Kasumi-1 (cell line): ENCODE measurements at regions not wholly inside any gene's neighbourhood (a gene's known extent, or its start where the extent isn't known, plus 50 kb on each side); places are given as distances from the start of the nearest gene placed in this dataset.

Experiments
- DNase-seq, 2 experiments: peaks; one replicate each; lab custom pipeline; 2025; lab: John Stamatoyannopoulos, UW

- DNase-seq: peak in 1 of 2 experiments; percentile 37
Measured at GRCh38 chr6:105991561-105992314, 94.4 kb upstream of the PRDM1 start.

DNA sequence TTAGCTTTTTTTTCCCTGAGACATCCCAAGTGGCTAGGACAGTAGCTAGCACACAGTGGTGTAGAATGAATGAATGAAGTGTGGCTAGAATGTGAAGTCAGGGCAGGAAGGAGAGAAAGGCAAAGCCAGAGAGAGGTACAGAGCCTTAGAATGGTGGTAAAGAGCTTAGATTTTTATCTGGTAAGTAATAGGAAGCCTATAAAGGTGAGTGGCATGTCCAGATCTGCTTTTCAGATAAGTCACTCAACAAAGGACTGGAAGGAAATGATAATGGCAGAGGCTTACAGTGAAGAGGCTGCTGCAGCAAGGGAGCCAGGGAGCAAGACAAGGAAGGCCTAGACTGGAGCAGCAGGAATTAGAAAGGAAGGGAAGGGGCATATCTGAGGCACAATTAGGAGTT, 96.0 kb upstream of the PRDM1 start:
- no peak for DNase-seq

DNA sequence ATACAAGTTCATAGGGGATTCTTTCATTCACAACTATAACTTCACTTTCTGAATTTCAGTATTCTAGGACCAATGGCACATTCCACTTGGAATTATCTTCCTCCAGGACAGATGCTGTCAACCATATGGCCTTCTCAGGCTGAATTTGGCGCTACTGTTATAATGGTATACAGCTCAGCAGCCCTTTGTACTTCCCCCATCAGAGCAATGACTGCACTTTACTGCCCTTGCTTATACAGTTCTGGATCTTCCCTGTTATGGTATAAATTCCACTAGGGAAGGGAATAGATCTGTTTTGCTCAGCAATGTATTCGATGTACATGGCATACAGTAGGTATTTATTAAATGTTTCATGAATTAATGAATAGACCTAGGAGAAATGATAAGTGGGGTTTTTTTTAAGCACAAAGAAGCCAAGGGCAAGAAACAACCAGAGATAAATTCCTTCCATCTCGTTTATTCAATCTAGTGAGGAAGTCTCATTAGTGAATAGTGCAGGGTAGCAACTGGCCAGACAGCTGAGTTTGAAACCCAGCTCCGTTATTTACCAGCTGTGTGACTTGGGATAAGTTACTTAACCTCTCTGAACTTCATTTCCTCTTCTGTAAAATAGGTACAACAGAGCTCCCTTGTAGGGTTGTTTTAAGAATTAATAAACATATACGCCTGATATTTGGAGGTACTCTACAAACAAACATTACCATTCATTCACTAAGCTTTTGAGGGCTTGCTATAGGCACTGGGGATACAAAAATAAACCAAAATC, 97.1 kb upstream of the PRDM1 start:
- DNase-seq: no peak

GRCh38 chr6:105988321-105988720, 97.8 kb upstream of the PRDM1 start:
- DNase-seq: no peak

DNA sequence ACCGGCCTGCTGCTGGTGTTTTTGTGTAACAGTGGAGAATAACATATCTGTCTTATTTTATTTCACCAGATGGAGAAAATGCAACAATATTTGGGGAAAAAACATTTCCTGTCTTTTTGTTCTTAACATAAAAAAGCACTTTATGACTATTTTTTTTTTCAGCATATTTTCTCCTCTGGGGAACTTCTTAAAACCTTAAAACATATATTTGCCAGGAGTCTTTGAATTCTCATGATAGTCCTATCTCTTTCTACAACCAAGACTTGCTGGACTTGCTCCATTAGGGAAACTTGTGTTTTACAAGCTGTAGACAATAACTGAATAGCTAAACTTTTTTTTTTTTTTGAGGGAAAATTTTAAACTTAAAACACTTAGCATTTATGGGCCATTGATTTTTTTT, 98.6 kb upstream of the PRDM1 start:
- DNase-seq: no peak

- no peak for DNase-seq
Measured at GRCh38 chr6:105986998-105987397, 99.1 kb upstream of the PRDM1 start.

GRCh38 chr6:105985816-105986632, 100.1 kb upstream of the PRDM1 start:
- no peak for DNase-seq

DNA sequence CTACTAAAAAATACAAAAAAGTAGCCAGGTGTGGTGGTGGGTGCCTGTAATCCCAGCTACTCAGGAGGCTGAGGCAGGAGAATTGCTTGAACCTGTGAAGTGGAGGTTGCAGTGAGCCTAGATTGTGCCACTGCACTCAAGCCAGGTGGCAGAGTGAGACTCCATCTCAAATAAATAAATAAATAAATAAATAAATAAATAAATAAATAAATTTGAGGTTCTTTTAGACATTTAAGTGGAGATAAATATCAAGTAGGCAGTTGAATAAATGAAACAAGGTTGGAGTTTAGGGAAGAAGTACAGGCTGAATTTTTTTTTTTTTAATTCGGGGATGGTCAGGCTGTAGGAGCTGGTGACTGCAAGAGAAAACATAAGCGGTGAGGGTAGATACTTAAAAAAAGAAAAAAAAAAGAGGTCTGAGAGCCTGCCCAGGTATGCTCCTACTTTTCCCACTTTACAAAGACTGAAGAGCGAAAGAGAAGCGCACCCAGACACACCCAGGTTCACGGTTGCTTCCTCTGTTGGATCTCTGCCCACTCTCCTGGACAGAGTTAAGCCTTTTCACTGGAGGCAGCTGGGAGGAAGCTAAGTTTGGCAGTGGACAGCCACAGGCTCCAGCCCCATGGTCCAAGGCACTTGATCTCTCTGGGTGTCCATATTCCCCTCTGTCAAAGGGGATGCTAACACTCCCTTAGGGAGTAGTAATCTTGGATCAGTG, 100.9 kb upstream of the PRDM1 start:
- no peak for DNase-seq

DNA sequence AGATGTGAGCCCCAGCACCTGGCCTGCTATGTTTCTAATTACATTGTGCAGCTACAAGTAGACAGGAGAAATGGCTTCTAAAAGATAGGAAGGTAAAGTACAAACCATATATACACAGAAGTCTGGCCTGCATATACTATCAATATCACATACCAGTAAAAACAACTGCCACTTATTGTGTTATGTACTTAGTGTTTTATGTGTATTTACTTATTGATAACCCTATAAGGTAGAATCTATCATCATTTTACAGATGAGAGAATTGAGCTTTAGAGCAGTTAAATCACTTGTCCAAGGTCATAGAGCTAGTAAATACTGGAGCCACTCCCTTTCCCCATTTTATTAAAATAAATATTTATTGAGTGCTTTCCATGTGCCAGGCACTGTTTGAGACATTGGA, 102.4 kb upstream of the PRDM1 start:
- no peak for DNase-seq

GRCh38 chr6:105982761-105983540, 103.2 kb upstream of the PRDM1 start:
- no peak for DNase-seq

- DNase-seq: no peak
Measured at GRCh38 chr6:105981888-105982358, 104.2 kb upstream of the PRDM1 start.

GRCh38 chr6:105981002-105981887, 104.9 kb upstream of the PRDM1 start:
- DNase-seq: no peak

DNA sequence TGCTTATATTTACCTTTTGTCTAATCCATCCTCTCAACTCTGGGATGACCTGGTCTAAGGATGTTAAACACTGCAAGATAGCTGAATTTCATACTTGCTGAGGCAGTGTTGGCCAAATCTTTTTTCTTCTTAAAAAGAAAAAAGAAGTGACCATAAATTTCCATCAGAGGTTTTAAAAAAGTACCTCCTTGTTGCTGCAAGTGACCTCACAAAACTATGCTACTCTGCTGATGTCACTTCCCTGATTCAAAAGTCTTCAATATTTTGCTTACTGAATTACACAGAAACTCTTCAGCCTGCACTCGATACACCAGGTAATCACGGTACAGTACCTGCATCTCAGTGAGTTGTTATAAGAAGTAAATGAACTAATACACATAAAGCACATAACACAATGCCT, 107.2 kb upstream of the PRDM1 start:
- DNase-seq: no peak

DNA sequence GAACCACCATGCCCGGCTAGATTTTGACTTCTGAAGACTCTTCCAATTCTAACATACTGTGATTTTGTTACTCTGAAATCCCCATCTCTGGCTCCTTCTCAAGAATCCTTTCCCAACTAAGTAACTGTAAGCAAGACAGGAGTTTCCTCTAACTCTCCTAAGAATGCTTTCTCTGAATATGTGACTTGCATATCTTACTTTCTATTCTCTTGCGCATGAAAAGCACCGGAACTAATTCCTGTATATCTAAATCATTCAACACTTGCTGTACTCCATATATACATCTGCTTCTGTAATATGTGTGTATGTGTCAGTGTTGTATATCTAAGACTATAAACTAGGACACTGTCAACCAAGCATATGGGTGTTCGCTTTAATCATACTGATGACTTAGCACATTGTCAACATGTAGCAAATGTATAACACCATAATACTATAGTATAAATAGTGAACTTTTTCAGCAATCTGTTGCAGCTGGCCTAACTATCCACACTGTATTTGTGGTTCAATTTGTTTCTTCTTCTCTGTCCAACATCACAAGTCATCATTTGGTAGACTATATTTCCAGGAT, 108.1 kb upstream of the PRDM1 start:
- no peak for DNase-seq

DNA sequence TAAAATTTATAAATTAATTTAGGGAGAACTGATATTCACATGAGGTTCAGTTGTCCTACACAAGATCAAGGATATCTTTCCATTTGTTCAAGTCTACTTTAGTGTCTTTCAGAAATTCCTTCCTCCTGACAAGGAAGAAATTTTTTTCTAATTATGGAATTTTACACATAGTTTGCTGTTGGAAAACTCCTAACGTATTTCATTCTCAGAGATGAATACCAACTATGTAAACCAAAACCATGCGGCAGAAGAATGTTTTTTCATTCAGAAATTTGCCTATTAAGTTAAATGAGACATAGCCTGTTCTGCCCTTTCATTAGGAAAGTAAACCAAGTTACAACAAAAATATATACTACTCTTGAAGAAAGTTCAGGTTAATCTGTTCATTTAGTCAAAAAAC, 111.2 kb upstream of the PRDM1 start:
- no peak for DNase-seq

- no peak for DNase-seq
Measured at GRCh38 chr6:105972440-105972839, 113.7 kb upstream of the PRDM1 start.

DNA sequence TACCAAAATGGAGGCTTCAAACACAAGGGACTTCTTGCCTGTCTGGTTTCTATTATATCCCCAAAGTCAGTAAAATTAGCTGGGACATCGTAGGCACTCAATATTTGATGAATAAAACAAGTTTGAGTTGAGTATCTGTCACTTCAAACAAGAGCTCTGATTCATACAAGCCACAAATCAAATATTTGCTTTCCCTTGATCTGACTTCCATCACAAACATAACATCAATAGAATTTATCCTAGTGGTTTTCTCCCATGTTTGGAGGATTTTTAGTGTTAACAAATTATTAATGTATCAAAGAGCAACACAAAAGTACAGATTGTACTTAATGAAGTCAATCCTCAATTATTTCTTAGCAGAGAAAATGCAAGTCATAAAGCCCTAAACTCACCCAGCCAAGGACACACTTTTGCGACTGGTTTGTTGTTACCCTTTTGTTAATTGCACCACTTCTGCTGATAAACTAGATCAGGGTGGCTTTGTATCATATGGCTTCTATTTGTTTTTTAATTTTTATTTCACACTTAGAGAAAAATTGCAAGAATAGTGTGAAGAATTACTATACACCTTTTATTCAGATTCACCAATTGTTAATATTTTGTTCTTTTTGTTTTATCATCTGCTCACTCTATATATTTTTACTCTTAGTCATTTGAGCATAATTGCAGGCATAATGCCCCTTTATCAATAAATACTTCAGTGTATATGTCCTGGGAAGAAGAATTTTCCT, 117.4 kb upstream of the PRDM1 start:
- no peak for DNase-seq

DNA sequence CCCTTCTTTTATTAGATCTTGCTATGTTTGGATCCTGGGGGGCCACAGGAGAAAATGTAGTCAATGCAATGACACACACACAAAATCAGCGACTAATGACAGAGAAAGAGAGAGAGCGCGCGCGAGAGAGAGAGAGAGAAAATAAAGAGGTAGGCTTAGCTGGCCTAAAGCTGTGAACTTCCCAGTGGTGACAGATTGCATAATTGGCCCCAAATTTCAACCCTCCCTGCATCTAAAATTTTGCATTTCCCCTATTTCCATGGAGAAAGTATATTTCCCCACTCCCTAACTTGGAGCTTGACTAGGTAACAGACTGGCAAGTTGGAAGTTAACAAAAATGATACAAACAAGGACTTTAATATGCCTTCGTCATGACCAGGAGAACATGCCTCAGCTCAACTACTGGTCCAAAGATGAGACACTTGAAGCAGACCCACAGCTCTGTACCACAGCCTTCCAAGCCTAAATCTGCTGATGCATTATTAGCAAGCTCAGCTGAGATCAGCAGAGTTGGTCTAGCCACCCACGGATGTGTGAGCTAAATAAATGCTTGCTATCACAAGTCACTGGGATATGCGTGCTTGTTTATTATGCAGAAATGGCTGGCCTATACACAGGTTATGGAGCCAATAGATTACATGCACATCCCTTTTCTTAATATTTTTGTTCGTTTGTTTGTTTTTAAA, 118.1 kb upstream of the PRDM1 start:
- DNase-seq: no peak
